Spleen (tissue), 11 donors: ENCODE measurements at regions not wholly inside any gene's neighbourhood (a gene's known extent, or its start where the extent isn't known, plus 50 kb on each side); places are given as distances from the start of the nearest gene placed in this dataset.

ENCODE experiments used
- DNase-seq: peaks from one replicate; pipeline ENCODE4 v3.0.0-alpha.2; 2020
- H3K27ac ChIP-seq, 8 donors: fragments of 200-600 bp; sonication (generic) in 7 of 8; 1 replicate in 4 of 8; 2 replicates in 4 of 8; pipeline versions ENCODE4 v1.5.0 to v1.8.0; 2016 to 2021; ENCODE audit warnings: inconsistent platforms in 4 of 8, mild to moderate bottlenecking in 4 of 8, moderate library complexity in 1 of 8
- H3K27me3 ChIP-seq, 7 donors: fragments of 200-600 bp; sonication (generic) in 6 of 7; replicated peaks in 1 of 7; 1 replicate in 4 of 7; 2 replicates in 3 of 7; pipeline versions ENCODE4 v1.5.0 to v1.8.0; 2016 to 2021; ENCODE audit warnings: inconsistent platforms in 3 of 7, mild to moderate bottlenecking in 1 of 7
- H3K36me3 ChIP-seq, 6 donors: fragments of 200-600 bp; sonication (generic) in 5 of 6; 1 replicate in 4 of 6; 2 replicates in 2 of 6; pipeline versions ENCODE4 v1.5.0 to v1.8.0; 2016 to 2021; ENCODE audit warnings: inconsistent platforms in 2 of 6
- H3K4me1 ChIP-seq, 6 donors: fragments of 200-600 bp; sonication (generic) in 5 of 6; 1 replicate in 3 of 6; 2 replicates in 3 of 6; pipeline versions ENCODE4 v1.5.0 to v1.8.0; 2016 to 2021; ENCODE audit warnings: inconsistent platforms in 3 of 6
- H3K4me3 ChIP-seq, 8 donors: fragments of 200-600 bp; sonication (generic) in 7 of 8; 1 replicate in 4 of 8; 2 replicates in 4 of 8; pipeline versions ENCODE4 v1.5.0 to v1.8.0; 2016 to 2021; ENCODE audit warnings: inconsistent platforms in 4 of 8, mild to moderate bottlenecking in 4 of 8, moderate library complexity in 2 of 8
- H3K9me3 ChIP-seq, 8 donors: fragments of 200-600 bp; sonication (generic) in 7 of 8; 1 replicate in 4 of 8; 2 replicates in 4 of 8; pipeline versions ENCODE4 v1.5.0 to v1.8.0; 2016 to 2021; ENCODE audit warnings: inconsistent platforms in 4 of 8
- CTCF ChIP-seq, 11 experiments: fragments of 200-600 bp in 7 of 11; fragments of 450-650 bp in 4 of 11; sonication (generic) in 4 of 11; IDR thresholded peaks in 8 of 11; conservative IDR thresholded peaks in 3 of 11; 1 replicate in 7 of 11; 2 replicates in 4 of 11; pipeline versions ENCODE4 v1.4.0 to v1.8.0; 2016 to 2021; ENCODE audit warnings: antibody characterized with exemption in 11 of 11, inconsistent platforms in 4 of 11, mild to moderate bottlenecking in 1 of 11
- POLR2A ChIP-seq, 3 donors: fragments of 450-650 bp; IDR thresholded peaks; one replicate each; pipeline ENCODE4 v1.5.1; 2017; ENCODE audit warnings: antibody characterized with exemption in 3 of 3, mild to moderate bottlenecking in 1 of 3
- POLR2AphosphoS5 ChIP-seq, 3 donors: sonication (generic); formaldehyde crosslinking; IDR thresholded peaks; one replicate each; pipeline ENCODE4 v1.5.1; 2017; ENCODE audit warnings: antibody characterized with exemption in 3 of 3
- WGBS, 5 donors: extraction: QIAGEN DNeasy Blood & Tissue Kit in 3 of 5; methylation state at CpG; one replicate each; pipeline versions ENCODE4 v1.1.5 to v1.1.7; 2013 to 2018; 5-methylcytosine and 5-hydroxymethylcytosine counted together
- intact Hi-C: fragments of 100-400 bp; cut with DNase I; formaldehyde crosslinking; loops from one replicate; pipeline ENCODE4 v1.15.0; 2023; ENCODE audit warnings: low total_unique reads
- donor health status: healthy with polysubstance abuse.
- donor health status: DM: no; HTN: no; CAD: no; lungs with moderate emphysema.
- donor health status: DM: no; HTN: no; CAD: no.
- donor health status: Bipolar disorder and iron deficiency.
- donor health status: healthy.
- donor health status: DM: no; HTN: no; CAD: no.
- donor health status: DM: yes; HTN: yes; CAD: no.

- TF ChIP-seq CTCF (IDR thresholded peaks at IDR 0.05 in 8 of 11, conservative IDR thresholded peaks at IDR 0.05 in 3 of 11) = no peak
- no peak for TF ChIP-seq POLR2AphosphoS5 (IDR thresholded peaks at IDR 0.05)
- TF ChIP-seq POLR2A (IDR thresholded peaks at IDR 0.05) = no peak
- Histone ChIP-seq H3K4me3 (no peak overlapping the region), H3K4me1 (no peaks in the 10 kb centered on the region), H3K27ac (no peak overlapping the region), H3K36me3 (no peaks in the 10 kb centered on the region), H3K27me3 (no peaks in the 10 kb centered on the region), H3K9me3 (no peaks in the 10 kb centered on the region)
- no peak for DNase-seq
- WGBS, 5 donors = 64 to 75% (median 73%) methylated on average over 6 of the region's 6 CpGs
- intact Hi-C loops = no loop called here
Observed at GRCh38 chr1:99571092-99571734, 74.7 kb upstream of the PALMD start.

- H3K27ac ChIP-seq = no peak overlapping the region
- intact Hi-C loops = no loop called here
- no peaks in the 10 kb centered on the region for H3K4me1 ChIP-seq
- no peak for TF ChIP-seq CTCF (IDR thresholded peaks at IDR 0.05 in 8 of 11, conservative IDR thresholded peaks at IDR 0.05 in 3 of 11)
- no peak for TF ChIP-seq POLR2AphosphoS5 (IDR thresholded peaks at IDR 0.05)
- TF ChIP-seq POLR2A (IDR thresholded peaks at IDR 0.05) = no peak
- H3K36me3 ChIP-seq = no peaks in the 10 kb centered on the region
- H3K4me3 ChIP-seq = no peak overlapping the region
- no peaks in the 10 kb centered on the region for H3K27me3 ChIP-seq
- DNase-seq = no peak
- H3K9me3 ChIP-seq = no peaks in the 10 kb centered on the region
- WGBS, 5 donors = 73 to 92% (median 83%) methylated on average over 3 of the region's 3 CpGs
Observed at GRCh38 chr1:99573431-99574217, 72.3 kb upstream of the PALMD start.

GRCh38 chr1:99577313-99577712 is 68.6 kb upstream of the PALMD start:
- Histone ChIP-seq H3K27me3 (no peaks in the 10 kb centered on the region), H3K27ac (no peak overlapping the region), H3K4me3 (no peak overlapping the region), H3K36me3 (no peaks in the 10 kb centered on the region), H3K9me3 (no peaks in the 10 kb centered on the region), H3K4me1 (no peaks in the 10 kb centered on the region)
- no peak for TF ChIP-seq POLR2AphosphoS5 (IDR thresholded peaks at IDR 0.05)
- no peak for TF ChIP-seq CTCF (IDR thresholded peaks at IDR 0.05 in 8 of 11, conservative IDR thresholded peaks at IDR 0.05 in 3 of 11)
- no peak for TF ChIP-seq POLR2A (IDR thresholded peaks at IDR 0.05)
- DNase-seq = no peak
- intact Hi-C loops = no loop called here
- 70 to 84% (median 83%) methylated on average over 3 of the region's 3 CpGs for WGBS, 5 donors

- Histone ChIP-seq H3K36me3 (no peaks in the 10 kb centered on the region), H3K9me3 (no peaks in the 10 kb centered on the region), H3K4me1 (no peaks in the 10 kb centered on the region), H3K4me3 (no peak overlapping the region), H3K27ac (no peak overlapping the region), H3K27me3 (no peaks in the 10 kb centered on the region)
- WGBS, 5 donors = 43 to 58% (median 47%) methylated on average over 2 of the region's 2 CpGs
- DNase-seq = no peak
- no peak for TF ChIP-seq CTCF (IDR thresholded peaks at IDR 0.05 in 8 of 11, conservative IDR thresholded peaks at IDR 0.05 in 3 of 11)
- no peak for TF ChIP-seq POLR2AphosphoS5 (IDR thresholded peaks at IDR 0.05)
- intact Hi-C loops = no loop called here
Observed at GRCh38 chr1:99579691-99580172, 66.2 kb upstream of the PALMD start.
